Bronchial epithelial cell (primary cell): ENCODE measurements at regions not wholly inside any gene's neighbourhood (a gene's known extent, or its start where the extent isn't known, plus 50 kb on each side); places are given as distances from the start of the nearest gene placed in this dataset.

Experiments
- DNase-seq: peaks from one replicate; pipeline ENCODE4 v3.0.0-alpha.2; 2010; ENCODE audit warnings: low read depth
- FAIRE-seq: peaks from 2 replicates; lab custom pipeline; 2011; peaks lifted over from hg19 to GRCh38; lab: Jason Lieb, UNC
- H3K27me3 ChIP-seq: 2 replicates; pipeline ENCODE4 v1.5.1; 2011; ENCODE audit warnings: low read length; ENCODE audit not compliant: control insufficient read depth, insufficient read depth
- H3K36me3 ChIP-seq: 2 replicates; pipeline ENCODE4 v1.5.1; 2011; ENCODE audit warnings: low read length; ENCODE audit not compliant: control insufficient read depth, insufficient read depth
- H3K4me3 ChIP-seq: 2 replicates; pipeline ENCODE4 v1.5.1; 2011; ENCODE audit warnings: mild to moderate bottlenecking, low read depth, low read length, control low read depth
- TF ChIP-seq, protein P1 (sequence below): IDR thresholded peaks from 2 replicates; pipeline ENCODE4 v1.5.1; 2011; ENCODE audit warnings: mild to moderate bottlenecking, moderate library complexity, low read length, control low read depth, inconsistent platforms; ENCODE audit not compliant: insufficient read depth, severe bottlenecking

DNA sequence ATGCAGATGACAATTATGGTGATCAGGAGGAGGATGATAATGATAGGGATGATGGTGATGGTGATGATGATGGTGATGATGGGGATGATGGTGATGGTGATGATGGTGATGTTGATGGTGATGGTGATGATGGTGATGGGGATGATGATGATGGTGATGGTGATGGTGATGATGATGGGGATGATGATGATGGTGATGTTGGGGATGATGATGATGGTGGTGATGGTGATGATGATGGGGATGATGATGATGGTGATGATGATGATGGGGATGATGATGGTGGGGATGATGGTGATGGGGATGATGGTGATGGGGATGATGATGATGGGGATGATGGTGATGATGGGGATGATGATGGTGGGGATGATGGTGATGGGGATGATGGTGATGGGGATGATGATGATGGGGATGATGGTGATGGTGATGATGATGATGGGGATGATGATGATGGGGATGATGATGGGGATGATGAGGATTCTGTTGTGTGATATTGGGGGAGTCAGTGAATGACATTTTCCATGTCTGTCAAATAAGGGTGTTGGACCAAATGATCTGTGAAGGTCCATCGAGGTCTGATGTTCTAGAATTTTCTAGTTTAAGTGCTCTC lies 65.6 kb upstream of the RPL11 start:
- H3K27me3 ChIP-seq: no peaks in the 10 kb centered on the region
- no peak overlapping the region for H3K4me3 ChIP-seq
- FAIRE-seq (peak; percentile 94), DNase-seq (no peak)
- TF ChIP-seq, protein P1, sequence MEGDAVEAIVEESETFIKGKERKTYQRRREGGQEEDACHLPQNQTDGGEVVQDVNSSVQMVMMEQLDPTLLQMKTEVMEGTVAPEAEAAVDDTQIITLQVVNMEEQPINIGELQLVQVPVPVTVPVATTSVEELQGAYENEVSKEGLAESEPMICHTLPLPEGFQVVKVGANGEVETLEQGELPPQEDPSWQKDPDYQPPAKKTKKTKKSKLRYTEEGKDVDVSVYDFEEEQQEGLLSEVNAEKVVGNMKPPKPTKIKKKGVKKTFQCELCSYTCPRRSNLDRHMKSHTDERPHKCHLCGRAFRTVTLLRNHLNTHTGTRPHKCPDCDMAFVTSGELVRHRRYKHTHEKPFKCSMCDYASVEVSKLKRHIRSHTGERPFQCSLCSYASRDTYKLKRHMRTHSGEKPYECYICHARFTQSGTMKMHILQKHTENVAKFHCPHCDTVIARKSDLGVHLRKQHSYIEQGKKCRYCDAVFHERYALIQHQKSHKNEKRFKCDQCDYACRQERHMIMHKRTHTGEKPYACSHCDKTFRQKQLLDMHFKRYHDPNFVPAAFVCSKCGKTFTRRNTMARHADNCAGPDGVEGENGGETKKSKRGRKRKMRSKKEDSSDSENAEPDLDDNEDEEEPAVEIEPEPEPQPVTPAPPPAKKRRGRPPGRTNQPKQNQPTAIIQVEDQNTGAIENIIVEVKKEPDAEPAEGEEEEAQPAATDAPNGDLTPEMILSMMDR: no peak
- no peaks in the 10 kb centered on the region for H3K36me3 ChIP-seq

DNA sequence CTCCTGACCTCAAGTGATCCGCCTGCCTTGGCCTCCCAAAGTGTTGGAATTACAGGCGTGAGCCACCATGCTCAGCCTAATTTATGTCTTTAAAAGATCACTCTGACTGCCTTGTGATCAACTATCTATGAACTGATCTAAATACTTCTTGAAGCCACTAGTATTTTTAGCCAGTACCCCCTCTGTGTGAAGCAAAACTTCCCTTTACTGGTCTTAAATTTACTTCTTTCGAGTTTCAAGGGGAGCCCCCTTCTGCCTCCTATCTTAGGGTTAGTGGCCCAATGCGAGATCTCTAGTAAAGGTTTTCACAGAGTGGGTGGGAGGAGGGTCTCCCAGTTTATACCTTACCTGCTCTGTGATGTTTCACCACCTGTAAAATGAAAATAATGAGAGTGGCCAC lies 66.1 kb upstream of the RPL11 start:
- no peaks in the 10 kb centered on the region for H3K36me3 ChIP-seq
- TF ChIP-seq, protein P1: no peak
- DNase-seq (no peak), FAIRE-seq (no peak)
- no peaks in the 10 kb centered on the region for H3K27me3 ChIP-seq
- H3K4me3 ChIP-seq: no peak overlapping the region

DNA sequence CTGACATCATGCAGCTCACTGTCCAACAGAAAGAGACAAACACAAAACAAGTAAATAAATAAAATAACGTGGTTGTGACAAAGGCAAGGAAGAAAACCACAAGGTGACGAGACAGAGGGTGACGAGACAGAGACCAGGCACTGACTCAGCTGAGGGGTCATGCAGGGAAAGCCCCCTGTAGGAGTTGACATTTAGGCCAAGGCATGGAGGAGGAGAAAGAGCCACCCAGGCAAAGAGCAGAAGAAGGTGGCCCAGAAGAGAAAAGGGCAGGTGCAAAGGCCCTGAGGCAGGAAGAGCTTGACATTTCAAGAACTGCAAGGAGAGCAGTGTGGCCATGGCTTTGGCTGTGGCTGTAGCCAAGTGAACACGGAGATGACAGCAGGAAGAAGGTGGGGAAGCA lies 65.1 kb upstream of the ID3 start:
- Histone ChIP-seq H3K27me3 (no peaks in the 10 kb centered on the region), H3K36me3 (no peaks in the 10 kb centered on the region), H3K4me3 (no peak overlapping the region)
- DNase-seq (no peak), FAIRE-seq (no peak)
- TF ChIP-seq, protein P1: no peak

DNA sequence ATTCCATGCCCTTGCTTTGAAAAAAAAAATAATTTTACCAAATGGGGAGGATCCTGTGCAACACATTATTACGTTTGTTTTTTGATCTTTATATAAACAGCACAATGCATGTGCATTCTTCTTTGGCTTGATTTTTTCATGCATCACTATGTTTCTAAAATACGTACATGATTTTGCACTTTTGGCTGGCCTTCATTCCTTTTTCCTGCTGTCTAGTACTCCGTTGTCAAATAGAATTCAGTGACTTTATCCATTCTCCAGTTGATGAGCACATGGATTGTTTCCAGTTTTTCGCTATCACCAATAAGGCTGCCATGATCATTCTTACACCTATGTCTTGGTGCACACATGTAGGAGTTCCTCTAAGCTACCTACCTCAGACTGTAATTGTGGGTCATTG lies 63.0 kb upstream of the ID3 start:
- no peaks in the 10 kb centered on the region for H3K27me3 ChIP-seq
- TF ChIP-seq, protein P1: no peak
- H3K36me3 ChIP-seq: no peaks in the 10 kb centered on the region
- no peak overlapping the region for H3K4me3 ChIP-seq
- DNase-seq (no peak), FAIRE-seq (no peak)

DNA sequence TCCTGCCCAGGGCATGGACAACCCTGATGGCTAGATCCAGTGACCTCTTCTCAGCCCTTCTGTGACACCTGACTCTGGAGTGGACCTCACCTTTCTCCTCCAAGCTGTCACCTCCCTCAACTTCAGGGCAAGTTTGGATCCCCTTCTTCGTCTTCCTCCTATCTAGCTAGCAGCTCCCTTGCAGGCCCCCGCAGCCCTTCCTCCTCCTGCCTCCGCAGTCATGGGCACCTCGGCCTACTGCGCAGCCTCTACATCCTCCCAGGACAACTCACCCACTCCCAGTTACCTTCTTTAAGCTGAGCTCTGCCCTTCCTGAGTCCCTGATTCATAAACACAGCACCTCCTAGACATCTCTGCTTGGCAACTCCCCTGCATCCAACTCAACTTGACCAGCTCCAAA lies 61.3 kb upstream of the ID3 start:
- no peaks in the 10 kb centered on the region for H3K27me3 ChIP-seq
- H3K4me3 ChIP-seq: no peak overlapping the region
- no peaks in the 10 kb centered on the region for H3K36me3 ChIP-seq
- DNase-seq (no peak), FAIRE-seq (no peak)
- TF ChIP-seq, protein P1: no peak
